GM19324 (cell line): ENCODE measurements at regions not wholly inside any gene's neighbourhood (a gene's known extent, or its start where the extent isn't known, plus 50 kb on each side); places are given as distances from the start of the nearest gene placed in this dataset.

Source experiments
- ATAC-seq: cut with Tn5 transposase; IDR thresholded peaks from one replicate; pipeline ENCODE4 v1.9.1; 2021; ENCODE audit warnings: mild to moderate bottlenecking, moderate library complexity; ENCODE audit not compliant: unreplicated experiment, low FRiP score

DNA sequence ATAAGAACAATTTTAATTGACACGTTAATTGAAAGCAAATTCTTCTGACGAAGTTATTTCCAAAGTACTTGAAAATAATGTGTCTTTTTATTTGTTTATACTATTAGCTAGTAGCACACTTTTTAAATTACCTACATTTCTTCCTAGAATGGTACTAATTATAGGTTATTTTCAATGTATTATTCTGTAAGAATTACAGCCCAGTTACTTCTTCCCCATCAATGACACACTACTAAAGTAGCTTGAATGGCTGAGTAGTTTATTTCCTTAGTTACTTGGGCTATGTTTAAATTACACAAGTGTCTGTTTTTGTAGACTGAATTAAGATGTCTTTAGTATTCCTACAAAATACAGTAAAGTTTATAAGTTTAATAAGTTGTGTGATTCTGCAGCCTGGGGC is 217.6 kb upstream of the IL12A start:
- ATAC-seq, result no peak

DNA sequence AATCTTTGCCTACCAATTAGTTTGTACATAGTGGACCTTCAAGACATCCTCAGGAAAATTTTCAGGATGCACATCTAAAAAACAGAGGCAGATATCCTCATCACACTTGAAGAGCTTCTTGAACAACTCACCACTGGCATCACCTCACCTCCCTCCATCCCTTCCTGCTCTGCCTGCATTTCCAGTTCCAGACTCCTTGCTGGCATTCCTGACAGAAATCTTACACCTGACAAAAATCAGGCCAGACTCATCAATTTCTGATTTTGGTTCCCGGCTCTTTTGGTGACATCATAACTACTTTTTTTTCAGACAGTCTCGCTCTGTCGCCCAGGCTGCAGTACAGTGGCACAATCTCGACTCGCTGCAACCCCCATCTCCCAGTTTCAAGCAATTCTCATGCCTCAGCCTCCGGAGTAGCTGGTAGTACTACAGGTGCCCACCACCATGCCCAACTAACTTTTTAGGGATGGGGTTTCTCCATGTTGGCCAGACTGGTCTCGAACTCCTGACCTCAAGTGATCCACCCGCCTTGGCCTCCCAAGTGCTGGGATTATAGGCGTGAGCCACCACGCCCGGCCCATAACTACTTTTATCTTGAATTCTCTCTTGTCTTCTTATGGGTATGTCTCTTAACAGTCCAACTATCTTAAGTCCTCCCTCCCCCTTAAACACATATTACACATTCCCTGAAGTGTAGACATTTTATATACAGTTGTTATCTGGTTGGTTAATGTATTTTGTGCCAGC is 216.6 kb upstream of the IL12A start:
- ATAC-seq, result no peak

DNA sequence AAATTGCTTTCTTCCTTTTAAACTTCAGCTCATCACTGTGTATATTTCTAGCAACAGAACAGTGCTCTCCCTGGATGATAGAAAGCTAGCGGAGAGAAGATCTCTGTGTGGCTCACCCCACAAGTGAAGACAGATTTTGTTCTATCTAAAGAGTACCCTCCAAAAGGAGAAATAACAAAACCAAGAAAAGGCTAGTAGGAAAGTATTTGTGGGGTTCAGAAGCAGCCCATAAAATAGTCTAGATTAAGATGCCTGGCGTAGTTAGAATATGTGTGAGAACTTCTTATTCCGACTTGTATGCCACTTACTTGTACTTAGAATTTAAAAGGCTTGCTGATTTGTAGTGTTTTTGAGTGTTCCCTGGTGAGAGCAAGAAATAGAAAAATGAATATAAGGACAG is 214.9 kb upstream of the IL12A start:
- no peak for ATAC-seq

DNA sequence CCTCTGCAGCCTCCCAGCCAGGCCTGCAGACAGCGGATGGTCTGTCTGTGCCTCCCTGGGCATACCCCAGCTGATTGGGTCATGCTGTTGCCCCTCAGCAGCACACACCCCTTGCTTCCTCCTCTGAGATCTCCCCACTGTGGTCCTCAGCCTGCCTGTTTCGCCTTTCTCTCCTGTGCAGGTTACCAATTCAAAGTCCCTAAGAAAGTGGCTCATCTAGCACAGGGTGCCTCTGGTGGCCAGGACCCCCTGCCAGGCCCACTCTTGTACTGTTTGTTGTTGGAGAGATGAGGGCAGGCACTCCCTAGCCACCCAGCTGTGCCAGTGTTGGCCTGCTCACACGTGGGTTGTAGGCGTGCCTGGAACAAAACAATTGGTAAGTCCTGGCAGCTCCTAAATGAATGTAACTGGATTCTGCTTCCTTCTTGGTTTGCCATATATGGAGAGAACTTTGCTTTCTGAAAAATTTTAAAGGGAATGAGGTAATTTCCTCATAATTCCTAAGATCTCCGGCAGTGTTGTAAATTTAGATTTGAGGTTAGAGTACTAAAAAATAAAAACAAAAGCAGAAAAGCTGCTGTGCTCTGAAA is 213.2 kb upstream of the IL12A start:
- no peak for ATAC-seq

DNA sequence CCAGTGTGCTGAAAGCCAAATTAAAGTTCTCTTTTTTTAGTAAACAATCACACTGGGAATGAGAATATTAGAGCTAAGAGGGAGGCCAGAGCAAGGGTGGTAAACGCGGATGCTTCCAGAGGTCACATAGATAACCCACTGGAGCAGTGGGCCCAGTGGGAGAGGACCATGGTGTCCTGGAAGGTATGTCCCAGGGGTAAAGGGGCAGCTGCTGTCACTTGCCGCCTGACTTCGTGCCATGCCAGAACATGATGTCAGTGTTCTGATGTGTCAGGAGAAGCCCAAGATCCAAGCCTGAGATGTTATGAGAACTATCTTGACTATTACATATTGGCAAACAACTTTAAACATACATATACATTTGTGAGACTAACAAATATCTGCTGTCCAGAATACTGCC is 211.9 kb upstream of the IL12A start:
- no peak for ATAC-seq

DNA sequence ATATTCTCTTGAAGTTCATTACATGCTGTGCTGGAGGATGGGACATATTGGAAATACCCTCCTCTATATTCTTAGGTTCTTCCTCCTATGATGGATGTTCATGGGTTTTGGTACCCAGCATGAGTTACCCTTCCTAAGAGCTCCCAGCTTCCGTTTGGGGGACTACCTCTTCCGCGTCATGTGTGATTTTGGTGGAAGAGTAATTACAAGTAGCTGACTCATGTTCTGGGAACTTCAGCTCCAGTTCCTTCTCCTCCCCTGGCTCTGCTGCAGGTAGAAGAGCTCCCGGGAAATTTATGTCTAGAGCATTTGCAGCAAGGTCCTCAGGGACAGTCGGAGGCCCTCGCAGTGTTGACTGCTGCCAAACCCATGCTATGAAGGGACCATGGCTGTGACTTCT is 208.8 kb upstream of the IL12A start:
- ATAC-seq, result no peak

DNA sequence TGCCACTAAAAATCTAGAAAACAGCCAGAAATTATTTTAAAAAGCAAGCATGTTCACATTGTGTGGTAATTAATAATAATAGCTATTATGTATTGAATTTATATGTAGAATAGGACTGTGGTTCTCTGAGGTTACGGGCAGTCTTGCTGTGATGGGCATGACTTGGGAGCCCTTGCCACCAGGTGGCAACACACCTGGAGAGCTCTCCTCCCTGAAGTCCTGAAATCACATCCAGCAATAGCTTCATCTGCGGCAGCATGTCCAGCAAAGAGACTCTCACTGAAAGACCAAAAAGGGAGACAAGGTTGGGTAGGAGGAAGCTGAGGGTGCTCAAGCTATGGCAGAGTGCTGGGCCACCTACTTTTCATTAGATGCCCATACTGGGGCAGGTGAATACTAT is 206.8 kb upstream of the IL12A start:
- no peak for ATAC-seq

DNA sequence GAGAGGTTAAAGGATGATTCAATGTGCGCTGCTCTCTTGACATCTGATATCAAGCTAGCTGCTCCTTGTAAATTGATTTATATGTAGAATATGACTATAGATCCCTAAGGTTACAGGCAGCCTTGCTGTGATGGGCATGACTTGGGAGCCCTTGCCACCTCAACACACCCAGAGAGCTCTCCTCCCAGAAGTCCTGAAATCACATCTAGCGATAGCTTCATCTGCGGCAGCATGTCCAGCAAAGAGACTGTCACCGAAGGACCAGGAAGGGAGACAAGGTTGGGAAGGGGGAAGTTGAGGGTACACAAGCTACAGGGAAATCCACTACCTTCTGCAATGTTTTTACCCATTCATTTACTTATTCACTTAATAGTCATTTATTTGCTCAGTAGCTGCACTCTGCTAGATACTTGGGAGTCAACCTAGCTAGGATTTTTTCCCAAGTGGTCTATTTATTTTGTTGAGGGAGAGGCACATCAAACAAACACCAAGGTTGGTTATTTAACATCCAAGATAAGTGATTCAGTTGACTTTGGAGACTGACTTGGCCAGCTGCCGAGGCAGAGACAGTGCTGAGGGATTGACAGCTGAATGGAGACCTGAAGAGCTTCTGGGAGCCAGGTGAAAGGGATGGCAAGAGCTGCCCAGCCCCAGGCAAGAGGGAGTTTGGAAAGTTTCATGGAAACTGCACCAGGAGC is 205.8 kb upstream of the IL12A start:
- ATAC-seq, result no peak

DNA sequence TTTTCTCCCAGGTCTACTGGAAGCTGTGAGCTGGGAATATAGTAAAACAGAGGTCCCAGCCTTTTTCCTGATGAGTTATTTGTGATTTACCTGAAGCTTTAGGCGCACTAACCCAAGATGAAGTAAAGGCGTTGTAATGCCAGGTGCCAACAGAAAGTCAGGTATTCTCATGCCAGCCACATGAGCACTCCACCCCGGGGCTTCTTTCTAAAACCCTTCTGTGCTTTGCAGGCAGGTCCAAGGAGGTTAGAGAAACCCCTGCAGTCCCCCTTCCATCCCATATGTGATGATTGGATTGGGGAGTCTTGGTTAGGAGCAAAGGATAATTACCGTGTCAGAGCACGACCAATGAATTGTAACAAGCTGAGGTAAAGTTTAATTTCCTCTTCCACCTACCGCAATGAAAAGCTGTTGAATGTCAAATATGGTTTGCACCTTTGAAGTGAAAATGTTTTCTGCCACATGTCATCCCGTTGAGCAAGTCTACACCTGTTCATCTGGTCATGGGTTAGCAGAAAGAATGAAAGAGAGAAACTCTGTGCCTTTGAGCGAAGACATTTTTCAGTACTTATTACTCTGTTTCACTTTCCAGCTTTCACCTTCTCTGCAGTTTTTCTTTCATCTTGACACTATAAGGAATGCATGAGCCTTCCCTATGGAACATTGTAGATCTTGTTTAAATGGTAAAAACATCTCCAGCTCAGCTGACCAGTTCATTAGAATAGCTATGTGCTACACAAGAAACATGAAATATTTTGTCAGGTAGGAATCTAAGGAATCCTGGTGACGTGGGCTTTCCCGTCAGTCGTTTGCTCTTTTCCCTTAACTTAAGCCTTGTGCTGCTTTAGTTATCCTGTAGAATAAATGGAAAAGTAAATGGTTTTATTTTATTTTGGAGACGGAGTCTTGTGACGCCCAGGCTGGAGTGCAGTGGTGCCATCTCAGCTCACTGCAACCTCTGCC is 204.6 kb upstream of the IL12A start:
- peak; percentile 87 for ATAC-seq

DNA sequence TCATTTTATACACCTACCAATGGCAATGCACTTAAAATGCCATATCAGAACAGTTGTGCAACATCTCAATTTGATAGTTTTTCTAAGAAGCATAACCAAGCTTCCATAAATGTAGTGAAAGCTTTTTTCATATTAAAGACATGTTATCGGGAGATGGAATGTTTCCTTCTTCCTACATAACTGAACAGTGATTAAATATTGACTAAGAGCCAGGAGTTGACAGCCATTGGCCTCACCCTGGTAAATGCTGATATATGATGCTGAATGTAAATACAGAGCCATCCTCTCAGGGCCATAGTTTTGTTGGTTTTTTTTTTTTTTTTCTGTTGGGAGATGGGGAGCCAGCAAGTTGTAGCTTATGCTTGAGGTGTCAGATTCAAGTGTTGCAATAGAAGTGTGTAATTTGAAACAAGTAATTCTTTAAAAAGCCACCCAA is 203.3 kb upstream of the IL12A start:
- ATAC-seq, result no peak

DNA sequence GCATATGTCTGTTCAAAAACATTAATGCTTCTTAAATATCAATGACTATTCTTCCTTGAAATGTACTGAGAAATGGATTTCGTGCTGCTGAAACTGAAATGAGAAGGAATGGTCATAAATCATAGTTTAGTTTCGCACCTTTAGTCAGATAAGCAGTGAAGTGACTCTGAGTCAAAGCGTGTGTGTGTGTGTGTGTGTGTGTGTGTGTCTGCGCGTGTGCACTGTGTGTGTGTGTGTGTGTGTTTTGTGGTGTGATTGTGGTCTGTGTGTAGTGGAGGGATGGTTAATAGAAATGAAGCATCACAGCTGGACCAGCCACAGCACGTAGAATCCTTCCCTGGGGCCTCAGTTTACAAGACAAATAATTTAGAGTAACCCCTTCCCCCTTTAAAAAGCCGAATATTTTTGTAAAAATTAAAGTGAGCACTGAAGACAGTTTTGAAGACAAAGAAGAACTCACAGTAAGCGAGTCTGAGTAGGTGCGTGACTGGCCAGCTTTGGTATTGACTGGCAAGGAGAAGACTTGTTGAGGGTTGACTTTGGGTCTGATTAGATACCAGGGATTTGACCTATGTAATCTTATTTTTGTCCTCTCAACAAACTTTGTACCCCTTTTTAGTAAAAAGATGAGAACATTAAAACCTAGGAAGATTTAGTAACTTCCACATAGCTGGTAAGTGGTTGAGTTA is 202.0 kb upstream of the IL12A start:
- ATAC-seq, result no peak

DNA sequence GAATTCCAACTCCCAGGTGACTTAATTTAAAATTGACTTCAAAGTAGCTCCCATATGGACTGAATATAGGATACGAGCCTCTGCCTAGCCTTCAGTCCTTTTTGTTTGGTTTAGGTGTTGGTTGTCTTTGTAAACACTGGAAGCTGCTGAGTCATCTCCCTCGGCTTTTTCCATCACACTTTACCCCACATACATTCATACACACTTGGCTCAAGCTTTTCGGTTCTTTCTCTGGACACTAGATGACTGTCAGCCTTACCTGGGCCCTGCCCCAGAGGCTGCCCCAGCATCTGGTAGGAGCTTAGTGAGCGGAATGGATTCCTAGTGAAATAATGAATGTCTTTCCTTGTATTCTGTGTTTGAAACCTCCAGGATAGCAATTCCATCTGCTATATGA is 201.5 kb upstream of the IL12A start:
- ATAC-seq, result no peak

DNA sequence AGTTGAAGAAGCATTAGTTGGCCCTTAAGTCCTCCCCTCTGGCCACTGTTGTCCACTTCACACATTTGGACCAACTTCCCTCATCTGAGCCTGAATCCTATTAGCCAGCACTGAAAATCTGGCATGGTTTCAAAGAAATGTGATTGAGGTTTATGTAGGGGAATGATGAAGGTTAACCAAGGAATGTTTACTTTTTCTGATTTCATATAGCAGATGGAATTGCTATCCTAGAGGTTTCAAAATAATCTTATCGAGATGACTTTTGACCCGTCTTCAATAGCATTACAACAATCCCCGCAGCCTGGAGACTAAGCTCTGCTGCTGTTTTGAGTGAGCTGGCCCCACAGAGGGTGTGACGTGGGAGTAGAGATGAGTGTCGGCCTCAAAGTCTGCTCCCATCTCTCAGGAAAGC is 200.8 kb upstream of the IL12A start:
- ATAC-seq, result no peak

DNA sequence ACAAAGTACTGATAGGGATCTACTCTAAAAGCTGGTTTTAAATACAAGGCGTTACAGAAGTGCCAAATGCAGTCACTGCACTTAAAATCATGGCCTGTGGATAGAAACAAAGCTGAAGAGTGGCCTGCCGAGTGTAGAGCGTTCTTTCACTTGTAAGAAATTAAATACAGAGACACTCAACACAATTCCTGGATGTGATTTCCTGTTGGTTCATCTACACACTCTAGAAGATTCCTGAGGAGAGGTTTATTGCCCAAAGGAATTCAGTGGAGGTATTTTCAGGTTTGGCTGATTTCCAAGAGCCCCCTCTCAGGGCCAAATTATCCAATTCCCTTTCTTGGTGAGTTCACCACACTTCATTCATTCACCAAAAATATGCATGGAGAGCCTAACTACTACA is 200.3 kb upstream of the IL12A start:
- ATAC-seq, result no peak

DNA sequence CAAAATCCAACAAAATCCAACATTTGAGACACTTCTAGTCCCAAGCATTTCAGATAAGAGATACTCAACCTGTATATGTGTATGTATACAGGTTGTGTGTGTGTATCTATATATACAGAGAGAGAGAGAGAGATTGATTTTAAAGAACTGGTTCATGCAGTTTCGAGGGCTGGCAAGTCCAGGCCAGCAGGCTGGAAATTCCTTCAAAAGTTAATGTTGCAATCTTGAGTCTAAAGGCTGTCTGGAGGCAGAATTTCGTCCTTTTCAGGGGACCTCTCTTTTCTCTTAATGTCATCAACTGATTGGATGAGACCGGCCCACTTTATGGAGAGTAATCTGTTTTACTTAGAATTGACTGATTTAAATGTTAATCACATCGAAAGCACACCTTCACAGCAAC is 199.6 kb upstream of the IL12A start:
- ATAC-seq, result no peak

DNA sequence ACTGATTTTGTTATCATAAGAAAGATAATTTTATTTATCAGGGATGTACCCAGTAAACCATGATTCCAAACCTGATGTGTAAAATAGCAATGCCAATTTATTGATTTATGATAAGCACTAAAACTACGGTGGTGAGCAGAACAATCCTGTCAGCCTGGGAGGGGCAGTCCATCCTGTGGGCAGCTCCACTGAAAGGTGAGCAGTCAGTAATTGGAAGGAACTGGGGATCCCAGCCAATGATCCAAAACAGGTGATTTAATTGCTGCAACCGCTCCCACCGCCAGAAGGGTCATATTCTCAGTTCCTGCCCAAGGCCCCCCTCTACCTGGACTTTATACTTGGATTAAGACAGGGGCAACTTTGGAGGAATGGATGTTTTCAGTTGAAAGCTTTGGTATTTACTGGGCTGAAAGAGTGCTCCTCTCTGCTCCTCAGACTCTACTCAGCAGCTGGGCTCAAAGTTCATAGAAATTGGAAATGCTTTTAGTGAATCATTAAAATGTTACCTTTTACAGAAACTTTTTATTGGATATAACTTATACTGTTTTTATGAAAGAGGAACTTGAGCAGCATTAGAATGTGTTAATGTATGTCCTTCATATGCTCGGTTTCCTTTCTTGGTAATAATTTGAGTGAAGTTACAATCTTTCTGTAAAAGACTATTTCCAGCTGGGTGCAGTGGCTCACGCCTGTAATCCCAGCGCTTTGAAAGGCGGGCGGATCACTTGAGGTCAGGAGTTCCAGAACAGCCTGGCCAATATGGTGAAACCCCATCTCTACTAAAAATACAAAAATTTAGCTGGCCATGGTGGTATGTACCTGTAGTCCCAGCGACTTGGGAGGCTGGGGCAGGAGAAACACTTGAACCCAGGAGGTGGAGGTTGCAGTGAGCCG is 198.6 kb upstream of the IL12A start:
- no peak for ATAC-seq

DNA sequence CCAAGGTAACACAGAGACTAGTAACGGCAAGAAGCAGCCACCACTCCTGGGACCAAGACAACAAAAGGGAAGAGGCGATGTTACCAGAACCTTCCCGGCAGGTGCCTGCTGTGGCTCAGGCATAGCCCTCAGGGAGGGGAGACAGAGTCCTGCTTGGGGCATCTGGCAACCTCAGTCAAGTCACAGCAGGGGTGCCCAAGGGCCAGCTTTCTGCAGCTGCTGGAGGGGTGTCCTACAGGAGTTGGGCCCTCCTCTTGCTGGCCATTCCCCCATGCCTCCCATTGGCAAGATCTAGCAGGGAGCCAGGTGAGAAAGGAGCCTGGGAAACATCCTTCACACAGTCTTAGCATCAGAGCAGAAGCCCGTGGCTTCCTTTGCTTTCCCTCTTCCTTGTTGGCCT is 197.3 kb upstream of the IL12A start:
- ATAC-seq, result no peak

DNA sequence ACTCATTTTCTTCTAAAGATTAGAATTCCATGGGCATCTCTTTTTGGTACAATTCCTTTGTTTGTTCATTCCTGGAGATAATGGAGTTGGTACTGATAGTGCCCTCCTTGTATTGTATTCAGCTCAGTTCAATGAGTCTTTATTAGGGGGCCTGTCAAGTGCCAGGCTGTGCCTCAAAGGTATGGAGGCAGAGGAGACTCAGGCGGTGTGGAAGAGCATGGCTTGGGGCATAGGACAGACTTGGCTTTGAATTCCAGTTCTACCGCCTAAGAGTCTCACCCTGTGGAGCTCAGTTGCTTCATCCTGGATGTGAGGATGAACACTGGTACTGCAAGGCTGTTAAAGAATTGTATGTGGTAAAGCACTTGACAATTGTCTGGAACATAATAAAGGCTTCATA is 196.6 kb upstream of the IL12A start:
- no peak for ATAC-seq

DNA sequence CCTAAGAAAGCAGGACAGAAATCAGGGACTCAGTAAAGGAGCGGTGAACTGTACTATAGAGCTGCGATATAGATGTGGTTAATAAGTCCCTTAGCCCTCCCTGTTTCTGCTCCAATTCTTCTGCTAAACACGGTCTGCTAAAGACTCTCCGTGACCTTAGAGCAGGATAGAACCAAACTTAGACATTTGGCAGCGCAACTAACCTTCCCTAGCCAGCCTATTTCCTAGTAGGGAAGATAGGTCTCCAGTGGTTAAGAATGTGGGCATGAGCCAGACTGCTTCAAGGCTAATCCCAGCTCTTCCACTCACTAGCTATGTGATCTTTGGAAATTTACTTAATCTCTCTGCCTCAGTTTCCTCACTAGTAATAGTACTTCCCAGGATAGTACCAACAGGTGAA is 193.6 kb upstream of the IL12A start:
- ATAC-seq, result no peak
